Right atrium auricular region (tissue), 2 donors: ENCODE measurements at regions not wholly inside any gene's neighbourhood (a gene's known extent, or its start where the extent isn't known, plus 50 kb on each side); places are given as distances from the start of the nearest gene placed in this dataset.
"Not testable (repeated sequence)": the region's sequence is repeated elsewhere in the genome, so short reads cannot be mapped to it uniquely, and the experiment has no call there.

Source experiments
- DNase-seq: peaks from one replicate; pipeline ENCODE4 v3.0.0-alpha.2; 2019; ENCODE audit warnings: low spot score
- H3K27ac ChIP-seq, 2 donors: fragments of 200-600 bp; sonication (generic); 1 replicate in 1 of 2; 2 replicates in 1 of 2; pipeline ENCODE4 v1.5.1; 2016 to 2019
- H3K27me3 ChIP-seq, 2 donors: fragments of 200-600 bp; sonication (generic); one replicate each; pipeline versions ENCODE4 v1.5.1 to v1.6.0; 2017 to 2019
- H3K36me3 ChIP-seq: fragments of 200-600 bp; sonication (generic); one replicate; pipeline ENCODE4 v1.5.1; 2016
- H3K4me1 ChIP-seq, 2 donors: fragments of 200-600 bp; sonication (generic); one replicate each; pipeline versions ENCODE4 v1.5.1 to v1.6.0; 2017 to 2019
- H3K4me3 ChIP-seq, 2 donors: fragments of 200-600 bp; sonication (generic); 1 replicate in 1 of 2; 2 replicates in 1 of 2; pipeline ENCODE4 v1.5.1; 2017 to 2019; ENCODE audit warnings: mild to moderate bottlenecking in 1 of 2, moderate library complexity in 1 of 2
- H3K9me3 ChIP-seq, 2 donors: fragments of 200-600 bp; sonication (generic); one replicate each; pipeline ENCODE4 v1.5.1; 2019
- CTCF ChIP-seq, 2 donors: fragments of 200-600 bp; sonication (generic); IDR thresholded peaks; one replicate each; pipeline ENCODE4 v1.5.1; 2019; ENCODE audit warnings: antibody characterized with exemption in 2 of 2

GRCh38 chr1:244150071-244150470, 99.0 kb downstream of the ZBTB18 start:
- TF ChIP-seq CTCF (IDR thresholded peaks at IDR 0.05) = no peak
- H3K9me3 ChIP-seq = no peaks in the 10 kb centered on the region
- H3K36me3 ChIP-seq = no peaks in the 10 kb centered on the region
- DNase-seq = no peak
- no peak overlapping the region for H3K27ac ChIP-seq
- H3K4me3 ChIP-seq = no peak overlapping the region
- H3K27me3 ChIP-seq = no peaks in the 10 kb centered on the region
- no peaks in the 10 kb centered on the region for H3K4me1 ChIP-seq

- DNase-seq = no peak
- Histone ChIP-seq H3K27ac (no peak overlapping the region), H3K4me1 (no peaks in the 10 kb centered on the region), H3K4me3 (no peak overlapping the region), H3K27me3 (no peaks in the 10 kb centered on the region), H3K9me3 (no peaks in the 10 kb centered on the region), H3K36me3 (no peaks in the 10 kb centered on the region)
- TF ChIP-seq CTCF (IDR thresholded peaks at IDR 0.05) = no peak
Observed at GRCh38 chr1:244150665-244151064, 99.6 kb downstream of the ZBTB18 start.

GRCh38 chr1:244151537-244151936, 100.5 kb downstream of the ZBTB18 start:
- DNase-seq = no peak
- no peak for TF ChIP-seq CTCF (IDR thresholded peaks at IDR 0.05)
- H3K36me3 ChIP-seq = no peaks in the 10 kb centered on the region

GRCh38 chr1:244154508-244154871, 103.4 kb downstream of the ZBTB18 start:
- Histone ChIP-seq H3K27ac (no peak overlapping the region), H3K27me3 (no peaks in the 10 kb centered on the region), H3K4me3 (no peak overlapping the region), H3K36me3 (no peaks in the 10 kb centered on the region), H3K4me1 (no peaks in the 10 kb centered on the region), H3K9me3 (no peaks in the 10 kb centered on the region)
- no peak for TF ChIP-seq CTCF (IDR thresholded peaks at IDR 0.05)
- no peak for DNase-seq

More at GRCh38 chr1:244151537-244151936, 100.5 kb downstream of the ZBTB18 start:
- Histone ChIP-seq H3K4me3 (no peak overlapping the region), H3K4me1 (no peaks in the 10 kb centered on the region), H3K27ac (no peak overlapping the region), H3K27me3 (no peaks in the 10 kb centered on the region), H3K9me3 (no peaks in the 10 kb centered on the region)

GRCh38 chr1:244154872-244155531, 103.9 kb downstream of the ZBTB18 start:
- no peak for DNase-seq
- H3K36me3 ChIP-seq = no peaks in the 10 kb centered on the region
- no peak overlapping the region for H3K27ac ChIP-seq
- TF ChIP-seq CTCF (IDR thresholded peaks at IDR 0.05) = no peak
- no peaks in the 10 kb centered on the region for H3K4me1 ChIP-seq
- no peaks in the 10 kb centered on the region for H3K27me3 ChIP-seq
- no peaks in the 10 kb centered on the region for H3K9me3 ChIP-seq
- no peak overlapping the region for H3K4me3 ChIP-seq

- no peaks in the 10 kb centered on the region for H3K9me3 ChIP-seq
- H3K4me3 ChIP-seq = no peak overlapping the region
- H3K36me3 ChIP-seq = no peaks in the 10 kb centered on the region
- H3K27ac ChIP-seq = no peak overlapping the region
- H3K4me1 ChIP-seq = no peaks in the 10 kb centered on the region
- no peak for TF ChIP-seq CTCF (IDR thresholded peaks at IDR 0.05)
- DNase-seq = no peak
- H3K27me3 ChIP-seq = no peaks in the 10 kb centered on the region
Observed at GRCh38 chr1:244155661-244156060, 104.6 kb downstream of the ZBTB18 start.

GRCh38 chr1:244156617-244157016, 105.5 kb downstream of the ZBTB18 start:
- not testable (repeated sequence) for H3K36me3 ChIP-seq, H3K9me3 ChIP-seq, H3K4me1 ChIP-seq, DNase-seq, H3K4me3 ChIP-seq, H3K27ac ChIP-seq, H3K27me3 ChIP-seq
